H9 (cell line): ENCODE measurements at regions not wholly inside any gene's neighbourhood (a gene's known extent, or its start where the extent isn't known, plus 50 kb on each side); places are given as distances from the start of the nearest gene placed in this dataset.

Source experiments
- DNase-seq: peaks from one replicate; pipeline ENCODE4 v3.0.0-alpha.2; 2017
- H2AFZ ChIP-seq: one replicate; pipeline ENCODE4 v1.6.1; 2013; ENCODE audit warnings: mild to moderate bottlenecking, low read length, control low read depth, moderate library complexity
- H2AK5ac ChIP-seq: 2 replicates; pipeline ENCODE4 v1.6.1; 2013; ENCODE audit warnings: low read length, control low read depth, mixed read lengths; ENCODE audit not compliant: insufficient read length
- H2BK120ac ChIP-seq: one replicate; pipeline ENCODE4 v1.6.1; 2013; ENCODE audit warnings: low read depth, mild to moderate bottlenecking, low read length, control low read depth, inconsistent platforms; ENCODE audit not compliant: poor library complexity, severe bottlenecking
- H2BK12ac ChIP-seq: 2 replicates; pipeline ENCODE4 v1.6.1; 2013; ENCODE audit warnings: low read length, control low read depth, mixed read lengths, low read depth; ENCODE audit not compliant: insufficient read length
- H2BK15ac ChIP-seq: 2 replicates; pipeline ENCODE4 v1.6.1; 2013; ENCODE audit warnings: low read depth, low read length, control low read depth
- H2BK20ac ChIP-seq: one replicate; pipeline ENCODE4 v1.6.1; 2013; ENCODE audit warnings: low read depth, mild to moderate bottlenecking, low read length, control low read depth, inconsistent platforms; ENCODE audit not compliant: poor library complexity, severe bottlenecking
- H2BK5ac ChIP-seq: 2 replicates; pipeline ENCODE4 v1.6.1; 2013; ENCODE audit warnings: low read length, control low read depth, mixed read lengths; ENCODE audit not compliant: insufficient read length
- H3K14ac ChIP-seq: 2 replicates; pipeline ENCODE4 v1.6.1; 2013; ENCODE audit warnings: low read length, control low read depth; ENCODE audit not compliant: insufficient read depth
- H3K18ac ChIP-seq: 2 replicates; pipeline ENCODE4 v1.6.1; 2013; ENCODE audit warnings: low read depth, mild to moderate bottlenecking, mixed read lengths, low read length, control low read depth; ENCODE audit not compliant: insufficient read length
- H3K23ac ChIP-seq: 2 replicates; pipeline ENCODE4 v1.6.1; 2013; ENCODE audit warnings: low read length, control low read depth, mixed read lengths, low read depth; ENCODE audit not compliant: insufficient read length
- H3K23me2 ChIP-seq: 2 replicates; pipeline ENCODE4 v1.6.1; 2013; ENCODE audit warnings: low read depth, mild to moderate bottlenecking, mixed read lengths, low read length, control low read depth; ENCODE audit not compliant: insufficient read length, poor library complexity, severe bottlenecking
- H3K27ac ChIP-seq: 2 replicates; pipeline ENCODE4 v1.5.1; 2013; ENCODE audit warnings: low read length, control low read depth, mixed read lengths, low read depth; ENCODE audit not compliant: insufficient read length
- H3K27me3 ChIP-seq: 2 replicates; pipeline ENCODE4 v1.6.1; 2013; ENCODE audit warnings: low read length, control low read depth, inconsistent platforms; ENCODE audit not compliant: insufficient read depth
- H3K4ac ChIP-seq: 2 replicates; pipeline ENCODE4 v1.6.1; 2013; ENCODE audit warnings: low read depth, mild to moderate bottlenecking, control low read depth, inconsistent platforms, low read length, moderate library complexity
- H3K4me1 ChIP-seq: 2 replicates; pipeline ENCODE4 v1.6.1; 2013; ENCODE audit warnings: low read length, control low read depth, inconsistent platforms; ENCODE audit not compliant: insufficient read depth
- H3K4me2 ChIP-seq: 2 replicates; pipeline ENCODE4 v1.6.1; 2013; ENCODE audit warnings: low read length, control low read depth, mixed read lengths; ENCODE audit not compliant: insufficient read length, insufficient read depth
- H3K56ac ChIP-seq: 2 replicates; pipeline ENCODE4 v1.6.1; 2013; ENCODE audit warnings: low read depth, mild to moderate bottlenecking, mixed read lengths, low read length, control low read depth; ENCODE audit not compliant: insufficient read length
- H3K79me1 ChIP-seq: 2 replicates; pipeline ENCODE4 v1.6.1; 2013; ENCODE audit warnings: low read depth, mild to moderate bottlenecking, moderate library complexity, low read length, control low read depth, inconsistent platforms; ENCODE audit not compliant: insufficient read depth, poor library complexity, severe bottlenecking
- H3K79me2 ChIP-seq: 2 replicates; pipeline ENCODE4 v1.6.1; 2013; ENCODE audit warnings: low read length, control low read depth, inconsistent platforms; ENCODE audit not compliant: insufficient read depth
- H3K9ac ChIP-seq: 2 replicates; pipeline ENCODE4 v1.6.1; 2013; ENCODE audit warnings: low read length, control low read depth, mixed read lengths; ENCODE audit not compliant: insufficient read length; ENCODE audit errors: extremely low read depth
- H3K9me3 ChIP-seq: one replicate; pipeline ENCODE4 v1.6.1; 2013; ENCODE audit warnings: low read depth, low read length, inconsistent platforms; ENCODE audit not compliant: control insufficient read depth
- H3T11ph ChIP-seq: one replicate; pipeline ENCODE4 v1.6.1; 2013; ENCODE audit warnings: mild to moderate bottlenecking, low read length, control low read depth, inconsistent platforms
- H4K20me1 ChIP-seq: one replicate; pipeline ENCODE4 v1.6.1; 2013; ENCODE audit not compliant: control insufficient read depth, insufficient read length, insufficient read depth
- H4K5ac ChIP-seq: 2 replicates; pipeline ENCODE4 v1.6.1; 2013; ENCODE audit warnings: low read depth, mild to moderate bottlenecking, mixed read lengths, low read length, control low read depth; ENCODE audit not compliant: insufficient read length
- H4K8ac ChIP-seq: replicated peaks from 2 replicates; pipeline ENCODE4 v1.6.1; 2013; ENCODE audit warnings: low read length, control low read depth, mixed read lengths, low read depth; ENCODE audit not compliant: insufficient read length
- H4K91ac ChIP-seq: 2 replicates; pipeline ENCODE4 v1.6.1; 2013; ENCODE audit warnings: low read depth, mild to moderate bottlenecking, moderate library complexity, mixed read lengths, low read length, control low read depth; ENCODE audit not compliant: insufficient read length
- H3K27ac Mint-ChIP-seq, 3 experiments: 2 replicates in 2 of 3; 3 replicates in 1 of 3; pipeline ENCODE4 v1.8.0; 2020 to 2021; ENCODE audit warnings: mixed read lengths in 3 of 3, mild to moderate bottlenecking in 1 of 3, moderate library complexity in 1 of 3
- H3K27me3 Mint-ChIP-seq: 2 replicates; pipeline ENCODE4 v1.8.0; 2021; ENCODE audit warnings: low read depth, mild to moderate bottlenecking, moderate library complexity, mixed read lengths
- H3K36me3 Mint-ChIP-seq, 3 experiments: 2 replicates in 2 of 3; 3 replicates in 1 of 3; pipeline ENCODE4 v1.8.0; 2020 to 2021; ENCODE audit warnings: low read depth in 3 of 3, mixed read lengths in 3 of 3; ENCODE audit not compliant: insufficient read depth in 1 of 3
- H3K4me1 Mint-ChIP-seq, 2 experiments: 2 replicates each; pipeline ENCODE4 v1.8.0; 2020; ENCODE audit warnings: mixed read lengths in 2 of 2
- H3K4me3 Mint-ChIP-seq, 2 experiments: 2 replicates in 1 of 2; 3 replicates in 1 of 2; pipeline ENCODE4 v1.8.0; 2020 to 2021; ENCODE audit warnings: mild to moderate bottlenecking in 2 of 2, mixed read lengths in 2 of 2, moderate library complexity in 1 of 2
- H3K9me3 Mint-ChIP-seq, 2 experiments: 2 replicates in 1 of 2; 3 replicates in 1 of 2; pipeline ENCODE4 v1.8.0; 2020; ENCODE audit warnings: mild to moderate bottlenecking in 2 of 2, mixed read lengths in 2 of 2, moderate library complexity in 1 of 2
- TF ChIP-seq, protein P1 (sequence below): fragments of 200-600 bp; sonication (generic); conservative IDR thresholded peaks from 3 replicates; pipeline ENCODE4 v1.8.0; 2021; ENCODE audit warnings: antibody characterized with exemption, mild to moderate bottlenecking

DNA sequence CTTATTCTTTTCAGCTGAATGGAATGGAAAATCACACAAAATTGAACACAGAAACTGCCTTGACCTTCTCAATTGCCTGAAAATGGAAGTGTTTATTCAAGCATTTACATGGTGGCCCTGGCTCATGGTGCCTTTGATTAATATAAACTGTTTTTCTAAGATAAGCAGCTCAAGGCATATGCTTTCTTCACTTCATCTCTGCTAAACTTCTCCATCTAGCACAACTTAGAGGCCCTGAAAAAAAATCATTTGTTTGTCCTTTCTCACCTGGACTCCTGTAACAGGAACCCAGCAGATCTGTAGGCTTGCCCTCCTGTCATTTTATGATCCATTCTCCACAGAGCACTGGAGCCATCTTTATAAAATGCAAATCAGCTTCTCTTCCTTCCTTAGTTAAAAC, 117.5 kb upstream of the KRR1 start:
- no peaks in the 10 kb centered on the region for H3K9me3 ChIP-seq
- no peak overlapping the region for H3K27ac ChIP-seq
- no peak overlapping the region for H2BK12ac ChIP-seq
- H3K4ac ChIP-seq: no peak overlapping the region
- H3K56ac ChIP-seq: no peak overlapping the region
- no peaks in the 10 kb centered on the region for H3K27me3 ChIP-seq
- no peak overlapping the region for H2BK5ac ChIP-seq
- no peaks in the 10 kb centered on the region for H3K23me2 ChIP-seq
- no peaks in the 10 kb centered on the region for H3K79me1 ChIP-seq
- H2BK20ac ChIP-seq: no peak overlapping the region
- H3K18ac ChIP-seq: no peak overlapping the region
- Mint-ChIP-seq H3K27me3 (no peaks in the 10 kb centered on the region), H3K4me1 (peaks cover 30 to 40% of the 10 kb centered on the region in 2 experiments), H3K9me3 (peaks cover 3 to 7% of the 10 kb centered on the region in 2 experiments; a peak in 3 of 5 replicates), H3K27ac (no peak overlapping the region), H3K36me3 (peaks cover 2 to 8% (median 2%) of the 10 kb centered on the region in 3 experiments; a peak in 2 of 7 replicates), H3K4me3 (no peak overlapping the region)
- no peak overlapping the region for H4K8ac ChIP-seq
- H2BK15ac ChIP-seq: no peak overlapping the region
- no peak overlapping the region for H2BK120ac ChIP-seq
- H3K4me2 ChIP-seq: no peak overlapping the region
- no peaks in the 10 kb centered on the region for H3K79me2 ChIP-seq
- no peak overlapping the region for H3K23ac ChIP-seq
- H4K20me1 ChIP-seq: no peaks in the 10 kb centered on the region
- DNase-seq: no peak
- TF ChIP-seq, protein P1, sequence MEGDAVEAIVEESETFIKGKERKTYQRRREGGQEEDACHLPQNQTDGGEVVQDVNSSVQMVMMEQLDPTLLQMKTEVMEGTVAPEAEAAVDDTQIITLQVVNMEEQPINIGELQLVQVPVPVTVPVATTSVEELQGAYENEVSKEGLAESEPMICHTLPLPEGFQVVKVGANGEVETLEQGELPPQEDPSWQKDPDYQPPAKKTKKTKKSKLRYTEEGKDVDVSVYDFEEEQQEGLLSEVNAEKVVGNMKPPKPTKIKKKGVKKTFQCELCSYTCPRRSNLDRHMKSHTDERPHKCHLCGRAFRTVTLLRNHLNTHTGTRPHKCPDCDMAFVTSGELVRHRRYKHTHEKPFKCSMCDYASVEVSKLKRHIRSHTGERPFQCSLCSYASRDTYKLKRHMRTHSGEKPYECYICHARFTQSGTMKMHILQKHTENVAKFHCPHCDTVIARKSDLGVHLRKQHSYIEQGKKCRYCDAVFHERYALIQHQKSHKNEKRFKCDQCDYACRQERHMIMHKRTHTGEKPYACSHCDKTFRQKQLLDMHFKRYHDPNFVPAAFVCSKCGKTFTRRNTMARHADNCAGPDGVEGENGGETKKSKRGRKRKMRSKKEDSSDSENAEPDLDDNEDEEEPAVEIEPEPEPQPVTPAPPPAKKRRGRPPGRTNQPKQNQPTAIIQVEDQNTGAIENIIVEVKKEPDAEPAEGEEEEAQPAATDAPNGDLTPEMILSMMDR: no peak
- no peak overlapping the region for H2AFZ ChIP-seq
- no peak overlapping the region for H3K14ac ChIP-seq
- no peak overlapping the region for H3K9ac ChIP-seq
- no peak overlapping the region for H3T11ph ChIP-seq
- H4K91ac ChIP-seq: no peak overlapping the region
- H2AK5ac ChIP-seq: no peak overlapping the region
- no peak overlapping the region for H4K5ac ChIP-seq
- H3K4me1 ChIP-seq: peaks cover 7% of the 10 kb centered on the region; the same call in 1 of the 2 replicates
